ENCODE measurements at regions not wholly inside any gene's neighbourhood (a gene's known extent, or its start where the extent isn't known, plus 50 kb on each side); places are given as distances from the start of the nearest gene placed in this dataset.

DNA sequence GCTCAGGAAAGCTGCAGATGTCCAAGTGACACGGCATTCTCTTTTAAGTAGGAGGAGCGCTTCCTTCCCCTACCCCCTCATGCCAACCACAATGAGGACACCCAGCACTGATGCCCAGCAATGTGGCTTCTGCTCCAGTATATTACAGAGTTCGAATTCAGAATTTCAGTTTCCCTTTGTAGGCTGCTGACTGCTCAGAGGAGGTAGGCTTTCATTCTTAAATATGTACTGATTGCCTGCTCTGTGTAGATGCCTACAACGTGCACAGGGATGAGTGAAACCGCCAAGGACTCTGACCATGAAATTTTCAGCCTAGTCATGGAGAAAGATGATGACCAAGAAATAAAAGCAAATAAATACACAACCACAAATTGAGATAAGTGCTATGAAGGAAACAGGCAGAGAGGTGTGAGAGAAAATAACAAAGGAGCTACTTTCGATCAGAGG, 50.9 kb upstream of the TNFAIP3 start:
- Mint-ChIP-seq H3K4me1 (ENCODE audit: unreplicated experiment) (peaks cover 6% of the 10 kb centered on the region), H3K27me3 (ENCODE audit: unreplicated experiment) (no peaks in the 10 kb centered on the region), H3K36me3 (ENCODE audit: low read depth, unreplicated experiment) (no peaks in the 10 kb centered on the region), H3K9me3 (ENCODE audit: unreplicated experiment) (no peaks in the 10 kb centered on the region), H3K27ac (ENCODE audit: unreplicated experiment) (no peak overlapping the region), H3K4me3 (ENCODE audit: unreplicated experiment) (no peak overlapping the region)
- no peak for DNase-seq (ENCODE audit: low spot score)
- TF ChIP-seq, protein P1, sequence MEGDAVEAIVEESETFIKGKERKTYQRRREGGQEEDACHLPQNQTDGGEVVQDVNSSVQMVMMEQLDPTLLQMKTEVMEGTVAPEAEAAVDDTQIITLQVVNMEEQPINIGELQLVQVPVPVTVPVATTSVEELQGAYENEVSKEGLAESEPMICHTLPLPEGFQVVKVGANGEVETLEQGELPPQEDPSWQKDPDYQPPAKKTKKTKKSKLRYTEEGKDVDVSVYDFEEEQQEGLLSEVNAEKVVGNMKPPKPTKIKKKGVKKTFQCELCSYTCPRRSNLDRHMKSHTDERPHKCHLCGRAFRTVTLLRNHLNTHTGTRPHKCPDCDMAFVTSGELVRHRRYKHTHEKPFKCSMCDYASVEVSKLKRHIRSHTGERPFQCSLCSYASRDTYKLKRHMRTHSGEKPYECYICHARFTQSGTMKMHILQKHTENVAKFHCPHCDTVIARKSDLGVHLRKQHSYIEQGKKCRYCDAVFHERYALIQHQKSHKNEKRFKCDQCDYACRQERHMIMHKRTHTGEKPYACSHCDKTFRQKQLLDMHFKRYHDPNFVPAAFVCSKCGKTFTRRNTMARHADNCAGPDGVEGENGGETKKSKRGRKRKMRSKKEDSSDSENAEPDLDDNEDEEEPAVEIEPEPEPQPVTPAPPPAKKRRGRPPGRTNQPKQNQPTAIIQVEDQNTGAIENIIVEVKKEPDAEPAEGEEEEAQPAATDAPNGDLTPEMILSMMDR (IDR thresholded peaks at IDR 0.05; ENCODE audit: unreplicated experiment), result no peak

DNA sequence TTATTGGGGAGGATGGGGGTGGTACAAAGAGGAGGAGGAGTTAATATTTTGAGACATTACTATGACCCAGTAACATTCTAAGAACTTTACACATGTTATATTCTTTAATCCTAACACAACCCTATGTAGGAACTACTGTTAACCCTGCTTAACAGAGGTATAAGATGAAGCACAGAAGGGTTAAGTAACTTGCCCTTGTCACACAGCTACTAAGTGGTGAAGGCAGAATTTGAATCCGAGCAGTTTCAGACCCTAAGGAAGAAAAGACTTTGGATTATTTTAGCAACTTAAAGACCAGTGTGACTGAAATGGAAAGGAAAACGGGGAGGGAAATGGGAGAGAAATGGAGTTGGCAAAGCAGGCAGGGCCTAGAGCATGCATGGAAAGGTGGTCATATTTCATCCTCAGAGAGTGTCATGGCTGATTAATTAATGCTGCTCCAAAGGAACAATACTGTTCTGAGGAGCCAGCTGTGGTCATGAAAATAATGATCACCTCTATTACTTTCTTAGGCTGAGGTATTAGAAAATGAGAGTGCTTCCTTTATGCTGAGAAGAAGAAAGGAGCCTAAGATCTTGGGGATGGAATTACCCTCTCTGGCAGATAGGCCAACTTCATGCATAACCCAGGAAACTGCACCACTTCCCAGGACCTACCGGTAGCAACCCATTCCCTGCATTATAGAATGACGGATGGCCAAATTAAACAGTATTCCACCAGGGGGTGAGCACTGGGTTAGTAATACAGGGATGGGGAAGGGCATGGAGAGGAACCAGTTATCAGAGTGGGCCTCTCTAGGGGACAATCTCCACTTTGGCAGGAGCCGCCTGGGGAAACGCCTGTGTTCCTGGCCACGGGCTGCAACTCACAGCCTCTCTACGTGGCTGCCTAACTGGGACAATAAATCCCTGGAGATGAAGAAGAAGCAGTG, 50.1 kb upstream of the TNFAIP3 start:
- TF ChIP-seq, protein P1 (IDR thresholded peaks at IDR 0.05; ENCODE audit: unreplicated experiment), result no peak
- DNase-seq (ENCODE audit: low spot score), result no peak
- Mint-ChIP-seq H3K4me3 (ENCODE audit: unreplicated experiment) (no peak overlapping the region), H3K36me3 (ENCODE audit: low read depth, unreplicated experiment) (no peaks in the 10 kb centered on the region), H3K27me3 (ENCODE audit: unreplicated experiment) (no peaks in the 10 kb centered on the region), H3K4me1 (ENCODE audit: unreplicated experiment) (no peaks in the 10 kb centered on the region), H3K9me3 (ENCODE audit: unreplicated experiment) (no peaks in the 10 kb centered on the region), H3K27ac (ENCODE audit: unreplicated experiment) (no peak overlapping the region)

Measured in endothelial cell (in vitro differentiated cells).